Astrocyte (in vitro differentiated cells and primary cell): ENCODE measurements at regions not wholly inside any gene's neighbourhood (a gene's known extent, or its start where the extent isn't known, plus 50 kb on each side); places are given as distances from the start of the nearest gene placed in this dataset.

ENCODE experiments used
- DNase-seq: peaks from one replicate; pipeline ENCODE4 v3.0.0-alpha.2; 2010; ENCODE audit warnings: low read depth
- FAIRE-seq: peaks from 2 replicates; lab custom pipeline; 2011; peaks lifted over from hg19 to GRCh38; lab: Jason Lieb, UNC
- H2AFZ ChIP-seq: 2 replicates; pipeline ENCODE4 v1.6.0; 2012; ENCODE audit warnings: low read depth, low read length, inconsistent platforms
- H3K27ac ChIP-seq: 2 replicates; pipeline ENCODE4 v1.5.1; 2011; ENCODE audit warnings: low read depth, low read length, inconsistent platforms
- H3K27me3 ChIP-seq: 2 replicates; pipeline ENCODE4 v1.6.0; 2011; ENCODE audit warnings: low read length, inconsistent platforms; ENCODE audit not compliant: insufficient read depth
- H3K36me3 ChIP-seq: 2 replicates; pipeline ENCODE4 v1.5.1; 2011; ENCODE audit warnings: low read length, inconsistent platforms; ENCODE audit not compliant: insufficient read depth
- H3K4me1 ChIP-seq: 2 replicates; pipeline ENCODE4 v1.5.1; 2011; ENCODE audit warnings: low read length, inconsistent platforms; ENCODE audit not compliant: insufficient read depth
- H3K4me2 ChIP-seq: 2 replicates; pipeline ENCODE4 v1.6.0; 2012; ENCODE audit warnings: low read length, inconsistent platforms
- H3K4me3 ChIP-seq: 2 replicates; pipeline ENCODE4 v1.5.1; 2011; ENCODE audit warnings: low read depth, mild to moderate bottlenecking, low read length, inconsistent platforms; ENCODE audit not compliant: insufficient read depth
- H3K79me2 ChIP-seq: 2 replicates; pipeline ENCODE4 v1.6.0; 2012; ENCODE audit warnings: mild to moderate bottlenecking, low read length, inconsistent platforms; ENCODE audit not compliant: insufficient read depth
- H3K9ac ChIP-seq: 2 replicates; pipeline ENCODE4 v1.6.0; 2012; ENCODE audit warnings: mild to moderate bottlenecking, low read length, inconsistent platforms
- H3K9me3 ChIP-seq: 2 replicates; pipeline ENCODE4 v1.5.1; 2012; ENCODE audit warnings: low read depth, mild to moderate bottlenecking, low read length, inconsistent platforms; ENCODE audit not compliant: insufficient read depth
- H4K20me1 ChIP-seq: 2 replicates; pipeline ENCODE4 v1.6.0; 2012; ENCODE audit warnings: low read length, inconsistent platforms; ENCODE audit not compliant: insufficient read depth
- H3K27ac Mint-ChIP-seq: one replicate; pipeline ENCODE4 v1.8.0; 2021; ENCODE audit warnings: mild to moderate bottlenecking, mixed read lengths; ENCODE audit not compliant: unreplicated experiment
- H3K27me3 Mint-ChIP-seq: one replicate; pipeline ENCODE4 v1.8.0; 2021; ENCODE audit warnings: low read depth, mixed read lengths; ENCODE audit not compliant: unreplicated experiment
- H3K36me3 Mint-ChIP-seq: one replicate; pipeline ENCODE4 v1.8.0; 2021; ENCODE audit warnings: low read depth, mixed read lengths; ENCODE audit not compliant: unreplicated experiment
- H3K4me1 Mint-ChIP-seq: one replicate; pipeline ENCODE4 v1.8.0; 2021; ENCODE audit warnings: low read depth, mixed read lengths; ENCODE audit not compliant: unreplicated experiment
- H3K4me3 Mint-ChIP-seq: one replicate; pipeline ENCODE4 v1.8.0; 2021; ENCODE audit warnings: mild to moderate bottlenecking, moderate library complexity, mixed read lengths; ENCODE audit not compliant: unreplicated experiment
- H3K9me3 Mint-ChIP-seq: one replicate; pipeline ENCODE4 v1.8.0; 2021; ENCODE audit warnings: mild to moderate bottlenecking, mixed read lengths; ENCODE audit not compliant: unreplicated experiment
- EZH2 ChIP-seq: IDR thresholded peaks from 2 replicates; pipeline ENCODE4 v1.6.1; 2012; ENCODE audit warnings: mild to moderate bottlenecking, low read length, inconsistent platforms; ENCODE audit not compliant: insufficient read depth
- TF ChIP-seq, protein P1 (sequence below): IDR thresholded peaks from 2 replicates; pipeline ENCODE4 v1.5.1; 2011; ENCODE audit warnings: low read depth, mild to moderate bottlenecking, inconsistent platforms, low read length, moderate library complexity; ENCODE audit not compliant: insufficient read depth

GRCh38 chr14:23697680-23698079, 61.5 kb downstream of the DHRS2 start:
- H3K9me3 Mint-ChIP-seq: peaks cover 6% of the 10 kb centered on the region
- Histone ChIP-seq H3K4me3 (no peak overlapping the region), H3K9ac (no peak overlapping the region), H3K27me3 (peaks cover 9% of the 10 kb centered on the region), H3K9me3 (no peaks in the 10 kb centered on the region), H3K4me2 (no peak overlapping the region), H3K36me3 (no peaks in the 10 kb centered on the region), H2AFZ (no peak overlapping the region), H4K20me1 (no peaks in the 10 kb centered on the region), H3K79me2 (no peaks in the 10 kb centered on the region), H3K27ac (no peak overlapping the region), H3K4me1 (no peaks in the 10 kb centered on the region)
- H3K27me3 Mint-ChIP-seq: peaks cover 10% of the 10 kb centered on the region
- H3K4me3 Mint-ChIP-seq: no peak overlapping the region
- TF ChIP-seq, protein P1, sequence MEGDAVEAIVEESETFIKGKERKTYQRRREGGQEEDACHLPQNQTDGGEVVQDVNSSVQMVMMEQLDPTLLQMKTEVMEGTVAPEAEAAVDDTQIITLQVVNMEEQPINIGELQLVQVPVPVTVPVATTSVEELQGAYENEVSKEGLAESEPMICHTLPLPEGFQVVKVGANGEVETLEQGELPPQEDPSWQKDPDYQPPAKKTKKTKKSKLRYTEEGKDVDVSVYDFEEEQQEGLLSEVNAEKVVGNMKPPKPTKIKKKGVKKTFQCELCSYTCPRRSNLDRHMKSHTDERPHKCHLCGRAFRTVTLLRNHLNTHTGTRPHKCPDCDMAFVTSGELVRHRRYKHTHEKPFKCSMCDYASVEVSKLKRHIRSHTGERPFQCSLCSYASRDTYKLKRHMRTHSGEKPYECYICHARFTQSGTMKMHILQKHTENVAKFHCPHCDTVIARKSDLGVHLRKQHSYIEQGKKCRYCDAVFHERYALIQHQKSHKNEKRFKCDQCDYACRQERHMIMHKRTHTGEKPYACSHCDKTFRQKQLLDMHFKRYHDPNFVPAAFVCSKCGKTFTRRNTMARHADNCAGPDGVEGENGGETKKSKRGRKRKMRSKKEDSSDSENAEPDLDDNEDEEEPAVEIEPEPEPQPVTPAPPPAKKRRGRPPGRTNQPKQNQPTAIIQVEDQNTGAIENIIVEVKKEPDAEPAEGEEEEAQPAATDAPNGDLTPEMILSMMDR: no peak
- no peak for TF ChIP-seq EZH2
- no peak overlapping the region for H3K27ac Mint-ChIP-seq
- FAIRE-seq: no peak
- peaks cover 3% of the 10 kb centered on the region for H3K36me3 Mint-ChIP-seq
- no peak for DNase-seq
- peaks cover 3% of the 10 kb centered on the region for H3K4me1 Mint-ChIP-seq

- TF ChIP-seq, protein P1: no peak
- TF ChIP-seq EZH2: no peak
- H3K27ac Mint-ChIP-seq: no peak overlapping the region
- Histone ChIP-seq H3K9ac (no peak overlapping the region), H3K4me1 (no peaks in the 10 kb centered on the region), H3K9me3 (no peaks in the 10 kb centered on the region), H2AFZ (no peak overlapping the region), H3K4me3 (no peak overlapping the region), H3K4me2 (no peak overlapping the region), H4K20me1 (no peaks in the 10 kb centered on the region), H3K27me3 (no peaks in the 10 kb centered on the region), H3K79me2 (no peaks in the 10 kb centered on the region), H3K36me3 (no peaks in the 10 kb centered on the region), H3K27ac (no peak overlapping the region)
- H3K4me3 Mint-ChIP-seq: no peak overlapping the region
- FAIRE-seq (no peak), DNase-seq (no peak)
- H3K4me1 Mint-ChIP-seq: no peaks in the 10 kb centered on the region
- peaks cover 10% of the 10 kb centered on the region for H3K27me3 Mint-ChIP-seq
- peaks cover 25% of the 10 kb centered on the region for H3K9me3 Mint-ChIP-seq
- peaks cover 6% of the 10 kb centered on the region for H3K36me3 Mint-ChIP-seq
Measured at GRCh38 chr14:23702656-23703426, 66.7 kb downstream of the DHRS2 start.

DNA sequence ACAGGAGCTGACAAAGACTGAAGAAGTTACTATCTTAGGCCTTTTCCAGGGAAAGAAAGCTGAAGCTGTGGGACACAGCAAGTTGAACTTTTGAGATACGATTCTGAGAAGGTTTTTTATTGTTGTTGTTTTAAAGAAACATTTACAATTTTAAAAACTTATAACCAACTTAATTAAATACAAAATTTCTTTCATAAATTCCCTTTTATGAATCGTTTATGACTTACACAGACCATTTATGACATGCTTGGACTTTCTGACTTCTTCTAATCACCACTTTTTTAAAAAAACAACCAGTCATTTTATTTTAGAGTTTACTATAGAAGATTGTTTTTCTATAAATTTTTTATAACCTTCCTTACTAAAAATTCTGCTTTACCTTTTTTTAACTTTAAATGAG, 68.7 kb downstream of the DHRS2 start:
- Mint-ChIP-seq H3K9me3 (peaks cover 25% of the 10 kb centered on the region), H3K27ac (no peak overlapping the region), H3K4me1 (peaks cover 8% of the 10 kb centered on the region), H3K36me3 (peaks cover 6% of the 10 kb centered on the region), H3K27me3 (peaks cover 10% of the 10 kb centered on the region), H3K4me3 (no peak overlapping the region)
- no peaks in the 10 kb centered on the region for H3K79me2 ChIP-seq
- H2AFZ ChIP-seq: no peak overlapping the region
- H3K9ac ChIP-seq: no peak overlapping the region
- H3K36me3 ChIP-seq: no peaks in the 10 kb centered on the region
- H3K4me2 ChIP-seq: no peak overlapping the region
- no peaks in the 10 kb centered on the region for H3K9me3 ChIP-seq
- no peaks in the 10 kb centered on the region for H3K4me1 ChIP-seq
- H3K4me3 ChIP-seq: no peak overlapping the region
- no peaks in the 10 kb centered on the region for H4K20me1 ChIP-seq
- H3K27me3 ChIP-seq: no peaks in the 10 kb centered on the region
- no peak overlapping the region for H3K27ac ChIP-seq
- FAIRE-seq: no peak
- TF ChIP-seq EZH2: no peak
- TF ChIP-seq, protein P1: no peak
- DNase-seq: no peak
